Panc1 (cell line): ENCODE measurements at regions not wholly inside any gene's neighbourhood (a gene's known extent, or its start where the extent isn't known, plus 50 kb on each side); places are given as distances from the start of the nearest gene placed in this dataset.
A peak's percentile ranks its signal among the peaks of the same experiment; 100 is the strongest.
"Not testable (repeated sequence)": the region's sequence is repeated elsewhere in the genome, so short reads cannot be mapped to it uniquely, and the experiment has no call there.

Source experiments
- ATAC-seq: fragments of 200-7000 bp; cut with Tn5 transposase; 2 replicates; pipeline ENCODE4 v1.9.1; 2020; ENCODE audit warnings: mild to moderate bottlenecking, moderate library complexity
- BruUV-seq: library from RNA; stranded (reverse); fragments of 400-500 nt; replicated peaks from 2 replicates; lab custom pipeline; 2021; lab: Mats Ljungman, UMichigan
- CTCF ChIA-PET: fragments of 300-600 bp; sonication (Branson Sonifier 250); formaldehyde crosslinking; loops from one replicate; lab custom pipeline; 2022; ENCODE audit warnings: antibody characterized with exemption; lab: Charles Lee
- POLR2A ChIA-PET: fragments of 300-600 bp; sonication (Branson Sonifier 250); formaldehyde crosslinking; loops from one replicate; lab custom pipeline; 2022; ENCODE audit warnings: antibody characterized with exemption; lab: Charles Lee
- DNase-seq: peaks from one replicate; pipeline ENCODE4 v3.0.0-alpha.2; 2010; ENCODE audit warnings: low read depth, low spot score
- H3K27ac ChIP-seq: 2 replicates; pipeline ENCODE4 v1.5.1; 2011; ENCODE audit warnings: mild to moderate bottlenecking, low read length, inconsistent platforms
- H3K27me3 ChIP-seq: fragments of 200-500 bp; sonication (Bioruptor generic); 2 replicates; pipeline ENCODE4 v1.6.0; 2014; ENCODE audit warnings: low read length, inconsistent platforms; ENCODE audit not compliant: control insufficient read depth, insufficient read depth
- H3K36me3 ChIP-seq: fragments of 200-500 bp; sonication (Bioruptor generic); 2 replicates; pipeline ENCODE4 v1.5.1; 2014; ENCODE audit warnings: inconsistent platforms, mild to moderate bottlenecking, low read length, moderate library complexity; ENCODE audit not compliant: control insufficient read depth, insufficient read depth
- H3K4me1 ChIP-seq: 2 replicates; pipeline ENCODE4 v1.5.1; 2011; ENCODE audit warnings: inconsistent platforms, mild to moderate bottlenecking, low read length, moderate library complexity; ENCODE audit not compliant: control insufficient read depth, insufficient read depth
- H3K4me3 ChIP-seq, 2 experiments: 2 replicates each; pipeline ENCODE4 v1.5.1; 2011 to 2012; ENCODE audit warnings: low read depth in 2 of 2, low read length in 2 of 2, mild to moderate bottlenecking in 2 of 2, inconsistent platforms in 1 of 2, moderate library complexity in 1 of 2
- H3K9me3 ChIP-seq: fragments of 200-500 bp; sonication (Bioruptor generic); 2 replicates; pipeline ENCODE4 v1.5.1; 2014; ENCODE audit warnings: low read depth, mild to moderate bottlenecking, inconsistent platforms, low read length, moderate library complexity; ENCODE audit not compliant: control insufficient read depth, insufficient read depth
- SIN3A ChIP-seq: IDR thresholded peaks from 2 replicates; pipeline ENCODE4 v1.6.1; 2012; ENCODE audit warnings: low read depth, mild to moderate bottlenecking, low read length, moderate library complexity, borderline replicate concordance; ENCODE audit not compliant: insufficient read depth
- TCF7L2 ChIP-seq: IDR thresholded peaks from 2 replicates; pipeline ENCODE4 v1.6.1; 2011; ENCODE audit warnings: mild to moderate bottlenecking, low read depth, low read length, inconsistent platforms
- in situ Hi-C: cut with HindIII; loops from 2 replicates; pipeline ENCODE4 v1.10.0; 2016; ENCODE audit warnings: low sequenced_read_pairs, low pct_unique_long_range_greater_than_20kb
- intact Hi-C: fragments of 100-400 bp; cut with micrococcal nuclease; formaldehyde crosslinking; loops from one replicate; pipeline ENCODE4 v1.10.0; 2022; ENCODE audit not compliant: unreplicated experiment
- TF ChIP-seq, protein P1 (sequence below): fragments of 450-650 bp; IDR thresholded peaks from 2 replicates; pipeline ENCODE4 v1.5.1; 2017; ENCODE audit warnings: mild to moderate bottlenecking
- TF ChIP-seq, protein P2 (sequence below), 2 experiments: IDR thresholded peaks; 2 replicates each; pipeline ENCODE4 v1.6.1; 2011 to 2012; ENCODE audit warnings: low read depth in 2 of 2, control low read depth in 1 of 2, low read length in 1 of 2, mild to moderate bottlenecking in 1 of 2, moderate library complexity in 1 of 2; ENCODE audit not compliant: insufficient read depth in 1 of 2

DNA sequence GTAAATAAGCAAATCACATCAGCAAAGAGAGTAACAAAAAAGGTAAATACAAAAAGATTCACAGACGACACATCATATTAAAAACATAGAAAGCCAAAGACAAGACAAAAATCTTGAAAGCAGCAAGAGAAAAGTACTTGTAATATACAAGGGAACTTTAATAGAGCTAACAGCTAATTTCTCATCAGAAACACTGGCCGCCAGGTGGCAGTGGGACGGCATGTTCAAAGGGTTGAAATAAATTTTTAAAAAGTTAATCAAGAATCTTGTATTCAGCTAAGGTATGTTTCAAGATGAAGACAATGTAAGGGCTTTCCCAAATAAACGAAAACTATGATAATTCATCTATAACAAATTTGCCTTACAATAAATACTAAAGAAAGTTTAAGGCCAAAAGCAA, 358.1 kb downstream of the LRRIQ3 start:
- TF ChIP-seq, protein P1, sequence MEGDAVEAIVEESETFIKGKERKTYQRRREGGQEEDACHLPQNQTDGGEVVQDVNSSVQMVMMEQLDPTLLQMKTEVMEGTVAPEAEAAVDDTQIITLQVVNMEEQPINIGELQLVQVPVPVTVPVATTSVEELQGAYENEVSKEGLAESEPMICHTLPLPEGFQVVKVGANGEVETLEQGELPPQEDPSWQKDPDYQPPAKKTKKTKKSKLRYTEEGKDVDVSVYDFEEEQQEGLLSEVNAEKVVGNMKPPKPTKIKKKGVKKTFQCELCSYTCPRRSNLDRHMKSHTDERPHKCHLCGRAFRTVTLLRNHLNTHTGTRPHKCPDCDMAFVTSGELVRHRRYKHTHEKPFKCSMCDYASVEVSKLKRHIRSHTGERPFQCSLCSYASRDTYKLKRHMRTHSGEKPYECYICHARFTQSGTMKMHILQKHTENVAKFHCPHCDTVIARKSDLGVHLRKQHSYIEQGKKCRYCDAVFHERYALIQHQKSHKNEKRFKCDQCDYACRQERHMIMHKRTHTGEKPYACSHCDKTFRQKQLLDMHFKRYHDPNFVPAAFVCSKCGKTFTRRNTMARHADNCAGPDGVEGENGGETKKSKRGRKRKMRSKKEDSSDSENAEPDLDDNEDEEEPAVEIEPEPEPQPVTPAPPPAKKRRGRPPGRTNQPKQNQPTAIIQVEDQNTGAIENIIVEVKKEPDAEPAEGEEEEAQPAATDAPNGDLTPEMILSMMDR, result peak; percentile 40; the same call in 1 of the 2 replicates
- TF ChIP-seq, protein P2, sequence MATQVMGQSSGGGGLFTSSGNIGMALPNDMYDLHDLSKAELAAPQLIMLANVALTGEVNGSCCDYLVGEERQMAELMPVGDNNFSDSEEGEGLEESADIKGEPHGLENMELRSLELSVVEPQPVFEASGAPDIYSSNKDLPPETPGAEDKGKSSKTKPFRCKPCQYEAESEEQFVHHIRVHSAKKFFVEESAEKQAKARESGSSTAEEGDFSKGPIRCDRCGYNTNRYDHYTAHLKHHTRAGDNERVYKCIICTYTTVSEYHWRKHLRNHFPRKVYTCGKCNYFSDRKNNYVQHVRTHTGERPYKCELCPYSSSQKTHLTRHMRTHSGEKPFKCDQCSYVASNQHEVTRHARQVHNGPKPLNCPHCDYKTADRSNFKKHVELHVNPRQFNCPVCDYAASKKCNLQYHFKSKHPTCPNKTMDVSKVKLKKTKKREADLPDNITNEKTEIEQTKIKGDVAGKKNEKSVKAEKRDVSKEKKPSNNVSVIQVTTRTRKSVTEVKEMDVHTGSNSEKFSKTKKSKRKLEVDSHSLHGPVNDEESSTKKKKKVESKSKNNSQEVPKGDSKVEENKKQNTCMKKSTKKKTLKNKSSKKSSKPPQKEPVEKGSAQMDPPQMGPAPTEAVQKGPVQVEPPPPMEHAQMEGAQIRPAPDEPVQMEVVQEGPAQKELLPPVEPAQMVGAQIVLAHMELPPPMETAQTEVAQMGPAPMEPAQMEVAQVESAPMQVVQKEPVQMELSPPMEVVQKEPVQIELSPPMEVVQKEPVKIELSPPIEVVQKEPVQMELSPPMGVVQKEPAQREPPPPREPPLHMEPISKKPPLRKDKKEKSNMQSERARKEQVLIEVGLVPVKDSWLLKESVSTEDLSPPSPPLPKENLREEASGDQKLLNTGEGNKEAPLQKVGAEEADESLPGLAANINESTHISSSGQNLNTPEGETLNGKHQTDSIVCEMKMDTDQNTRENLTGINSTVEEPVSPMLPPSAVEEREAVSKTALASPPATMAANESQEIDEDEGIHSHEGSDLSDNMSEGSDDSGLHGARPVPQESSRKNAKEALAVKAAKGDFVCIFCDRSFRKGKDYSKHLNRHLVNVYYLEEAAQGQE (IDR thresholded peaks at IDR 0.05; ENCODE audit: insufficient read depth in 1 of 2, low read depth in 2 of 2, low read length in 1 of 2), result no peak
- TF ChIP-seq TCF7L2, result peak; percentile 85
- CTCF ChIA-PET, result no interaction called here
- Histone ChIP-seq H3K4me3 (no peak overlapping the region), H3K27me3 (no peaks in the 10 kb centered on the region), H3K9me3 (no peaks in the 10 kb centered on the region), H3K36me3 (no peaks in the 10 kb centered on the region; the same call in 1 of the 2 replicates), H3K27ac (no peak overlapping the region), H3K4me1 (no peaks in the 10 kb centered on the region)
- in situ Hi-C loops, result no loop called here
- ATAC-seq, result no peak
- POLR2A ChIA-PET, result no interaction called here
- intact Hi-C loops, result loop anchor here (5.0 kb wide), 1 partner anchor 157 kb away; no protein-coding TSS in a partner anchor
- BruUV-seq, result no TSS peak
- no peak for DNase-seq

DNA sequence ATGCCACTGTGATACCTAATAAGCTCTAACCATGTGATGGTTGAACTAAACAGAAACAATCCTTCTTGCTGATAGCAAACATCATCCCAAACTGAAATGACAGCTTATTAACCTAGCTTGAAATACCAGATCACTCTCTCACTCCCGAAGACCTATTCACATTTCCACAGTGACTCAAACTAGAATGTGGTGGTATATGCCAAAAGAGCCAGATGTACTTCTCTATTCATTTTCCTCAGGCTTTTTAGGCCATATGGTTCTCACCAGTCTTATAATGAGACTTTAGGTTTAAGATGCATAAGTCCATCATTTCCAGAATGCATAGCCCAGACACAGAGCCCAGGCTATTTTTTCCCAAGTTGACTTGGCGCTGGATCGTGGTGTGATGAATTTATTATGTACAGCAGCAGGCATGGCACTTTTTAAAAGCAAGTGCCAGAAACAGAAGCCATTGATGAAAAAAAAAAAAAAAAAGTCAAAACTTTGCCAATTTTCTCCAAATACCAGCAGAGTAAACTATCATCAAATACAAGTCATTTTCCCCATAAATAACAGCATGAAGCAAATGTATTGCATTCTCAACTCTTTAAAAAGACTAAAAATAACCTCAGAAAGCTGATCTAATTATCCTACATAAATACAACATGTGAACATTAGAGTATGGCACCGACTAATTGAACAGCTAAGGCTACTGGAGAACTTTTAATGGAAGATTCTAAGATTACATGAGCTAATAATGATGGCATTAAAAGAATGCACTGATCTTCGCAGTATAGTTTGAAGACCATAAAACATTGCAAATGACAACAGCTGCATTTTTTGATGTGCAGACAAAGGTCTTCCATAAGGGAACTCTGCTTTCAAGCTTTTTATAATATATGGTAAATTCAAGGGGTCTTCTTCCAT, 365.4 kb downstream of the LRRIQ3 start:
- no TSS peak for BruUV-seq
- DNase-seq, result no peak
- in situ Hi-C loops (no loop called here), intact Hi-C loops (no loop called here)
- H3K4me3 ChIP-seq, result no peak overlapping the region
- H3K36me3 ChIP-seq, result no peaks in the 10 kb centered on the region
- no peak for ATAC-seq
- CTCF ChIA-PET, result no interaction called here
- H3K27ac ChIP-seq, result no peak overlapping the region
- TF ChIP-seq SIN3A (no peak), TCF7L2 (no peak)
- TF ChIP-seq, protein P1, result no peak
- no peaks in the 10 kb centered on the region for H3K27me3 ChIP-seq
- POLR2A ChIA-PET, result no interaction called here
- no peaks in the 10 kb centered on the region for H3K4me1 ChIP-seq
- H3K9me3 ChIP-seq, result 0 out of 2 replicates have a peak, but pooled peaks cover 2% of the 10 kb centered on the region

DNA sequence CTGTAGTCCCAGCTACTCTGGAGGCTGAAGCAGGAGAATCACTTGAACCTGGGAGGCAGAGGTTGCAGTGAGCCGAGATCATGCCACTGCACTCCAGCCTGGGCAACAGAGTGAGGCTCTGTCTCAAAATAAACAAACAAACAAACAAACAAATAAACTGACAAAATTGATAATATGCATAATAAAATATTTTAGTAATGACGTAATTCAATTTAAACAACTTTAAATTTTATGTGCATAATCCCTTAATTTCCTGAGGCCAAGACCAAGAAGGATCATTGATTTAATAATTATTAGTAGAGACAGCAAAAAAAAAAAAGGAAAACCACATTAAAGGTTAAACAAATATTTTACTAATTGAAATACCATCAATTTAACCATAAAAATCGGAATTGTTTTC, 370.7 kb downstream of the LRRIQ3 start:
- intact Hi-C loops, in situ Hi-C loops, POLR2A ChIA-PET, H3K27ac ChIP-seq, H3K4me1 ChIP-seq, H3K4me3 ChIP-seq, ATAC-seq, BruUV-seq, H3K27me3 ChIP-seq, CTCF ChIA-PET, H3K9me3 ChIP-seq, H3K36me3 ChIP-seq, DNase-seq: not testable (repeated sequence)
